Ascending aorta (tissue), 2 donors: ENCODE measurements at regions not wholly inside any gene's neighbourhood (a gene's known extent, or its start where the extent isn't known, plus 50 kb on each side); places are given as distances from the start of the nearest gene placed in this dataset.

Experiments
- DNase-seq, 2 donors: peaks; one replicate each; pipeline ENCODE4 v3.0.0-alpha.2; 2019; ENCODE audit warnings: low spot score in 2 of 2
- H3K27ac ChIP-seq, 2 donors: fragments of 200-600 bp; sonication (generic); one replicate each; pipeline ENCODE4 v1.5.1; 2016 to 2017; ENCODE audit warnings: mild to moderate bottlenecking in 1 of 2
- H3K27me3 ChIP-seq: fragments of 200-600 bp; sonication (generic); one replicate; pipeline ENCODE4 v1.5.1; 2017
- H3K36me3 ChIP-seq, 2 donors: fragments of 200-600 bp; sonication (generic); one replicate each; pipeline ENCODE4 v1.5.1; 2016
- H3K4me1 ChIP-seq, 2 donors: fragments of 200-600 bp; sonication (generic); one replicate each; pipeline ENCODE4 v1.5.1; 2016 to 2017; ENCODE audit warnings: mild to moderate bottlenecking in 1 of 2
- H3K4me3 ChIP-seq, 2 donors: fragments of 200-600 bp; sonication (generic); one replicate each; pipeline ENCODE4 v1.5.1; 2016 to 2017; ENCODE audit warnings: mild to moderate bottlenecking in 1 of 2
- H3K9me3 ChIP-seq, 2 donors: fragments of 200-600 bp; sonication (generic); one replicate each; pipeline ENCODE4 v1.5.1; 2016
- CTCF ChIP-seq, 3 experiments: fragments of 200-600 bp in 2 of 3; fragments of 450-650 bp in 1 of 3; sonication (generic) in 2 of 3; IDR thresholded peaks; one replicate each; pipeline ENCODE4 v1.5.1; 2016 to 2019; ENCODE audit warnings: antibody characterized with exemption in 3 of 3, mild to moderate bottlenecking in 1 of 3, moderate library complexity in 1 of 3
- intact Hi-C: fragments of 100-400 bp; cut with DNase I; formaldehyde crosslinking; loops from one replicate; pipeline ENCODE4 v1.15.1; 2023

DNA sequence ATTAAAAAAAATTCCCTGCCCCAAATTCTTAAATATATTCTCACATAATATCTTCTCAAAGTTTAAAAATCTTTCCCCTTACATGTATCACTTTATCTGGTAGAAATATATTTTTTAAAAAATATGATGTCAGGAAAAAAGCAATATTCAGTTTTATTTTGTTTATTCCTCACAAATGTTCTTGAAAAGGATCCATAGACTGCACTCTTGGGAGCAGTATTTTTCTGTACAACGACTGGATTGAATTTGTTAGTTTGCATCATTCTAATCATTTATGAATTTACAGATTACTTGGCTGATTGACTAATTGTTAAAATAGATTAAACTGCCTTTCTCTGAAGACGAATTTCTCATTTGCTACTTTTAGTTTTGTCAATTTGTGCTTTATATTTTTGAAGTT is 468.1 kb upstream of the NOVA1 start:
- no peak for DNase-seq
- H3K27ac ChIP-seq = no peak overlapping the region
- intact Hi-C loops = no loop called here
- no peaks in the 10 kb centered on the region for H3K27me3 ChIP-seq
- H3K4me1 ChIP-seq = no peaks in the 10 kb centered on the region
- H3K9me3 ChIP-seq = no peaks in the 10 kb centered on the region
- no peak for TF ChIP-seq CTCF (IDR thresholded peaks at IDR 0.05)
- H3K36me3 ChIP-seq = no peaks in the 10 kb centered on the region
- H3K4me3 ChIP-seq = no peak overlapping the region

GRCh38 chr14:27067961-27068360 is 470.1 kb upstream of the NOVA1 start:
- Histone ChIP-seq H3K4me1 (no peaks in the 10 kb centered on the region), H3K36me3 (no peaks in the 10 kb centered on the region), H3K27ac (no peak overlapping the region), H3K4me3 (no peak overlapping the region), H3K27me3 (no peaks in the 10 kb centered on the region), H3K9me3 (no peaks in the 10 kb centered on the region)
- intact Hi-C loops = no loop called here
- no peak for DNase-seq
- no peak for TF ChIP-seq CTCF (IDR thresholded peaks at IDR 0.05)

DNA sequence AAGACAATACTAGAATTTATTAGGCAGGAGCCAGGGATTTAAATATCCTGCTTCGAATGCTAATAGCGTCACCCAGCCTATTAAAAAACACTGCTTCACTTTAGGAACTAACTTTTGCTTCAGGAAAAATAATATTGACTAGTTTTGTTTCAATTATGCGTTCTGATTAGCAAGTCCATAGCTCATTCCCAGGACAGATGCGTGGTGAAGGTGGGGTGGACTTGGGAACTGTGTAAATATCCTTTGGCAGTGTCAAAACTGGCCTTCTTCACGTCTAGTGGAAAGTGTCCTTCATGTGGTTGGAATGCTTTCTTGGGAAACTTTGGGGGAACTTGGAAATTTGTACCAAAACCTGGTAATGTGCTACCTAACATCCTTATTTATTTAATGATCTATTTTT is 474.8 kb upstream of the NOVA1 start:
- intact Hi-C loops = no loop called here
- H3K9me3 ChIP-seq = no peaks in the 10 kb centered on the region
- H3K4me3 ChIP-seq = no peak overlapping the region
- DNase-seq = no peak
- no peaks in the 10 kb centered on the region for H3K4me1 ChIP-seq
- no peak overlapping the region for H3K27ac ChIP-seq
- TF ChIP-seq CTCF (IDR thresholded peaks at IDR 0.05) = no peak
- no peaks in the 10 kb centered on the region for H3K36me3 ChIP-seq
- H3K27me3 ChIP-seq = no peaks in the 10 kb centered on the region

GRCh38 chr14:27075503-27075902 is 477.7 kb upstream of the NOVA1 start:
- no peaks in the 10 kb centered on the region for H3K9me3 ChIP-seq
- H3K36me3 ChIP-seq = no peaks in the 10 kb centered on the region
- H3K4me1 ChIP-seq = no peaks in the 10 kb centered on the region
- TF ChIP-seq CTCF (IDR thresholded peaks at IDR 0.05) = no peak
- intact Hi-C loops = no loop called here
- no peak overlapping the region for H3K27ac ChIP-seq
- no peak overlapping the region for H3K4me3 ChIP-seq
- no peaks in the 10 kb centered on the region for H3K27me3 ChIP-seq
- no peak for DNase-seq

DNA sequence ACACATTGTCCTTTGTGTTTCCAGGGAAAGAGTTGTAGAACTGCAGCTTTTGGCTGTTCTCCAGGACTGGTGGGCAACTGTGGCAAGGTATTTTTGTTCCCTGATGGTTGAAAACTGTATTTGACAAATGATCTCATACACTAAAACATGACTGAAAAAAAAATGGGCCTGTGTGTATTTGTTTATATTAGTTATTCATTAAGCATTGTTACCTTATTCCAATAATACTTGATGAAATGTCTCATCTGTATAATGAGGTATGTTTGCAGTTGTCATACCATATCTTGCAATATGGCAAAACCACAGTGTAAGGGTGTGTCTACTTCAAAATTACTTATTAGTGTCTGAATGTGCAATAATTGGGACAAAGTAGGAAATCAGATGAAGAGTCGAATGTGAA is 479.4 kb upstream of the NOVA1 start:
- H3K27ac ChIP-seq = no peak overlapping the region
- TF ChIP-seq CTCF (IDR thresholded peaks at IDR 0.05) = no peak
- no peaks in the 10 kb centered on the region for H3K4me1 ChIP-seq
- DNase-seq = no peak
- no peaks in the 10 kb centered on the region for H3K27me3 ChIP-seq
- no peaks in the 10 kb centered on the region for H3K9me3 ChIP-seq
- intact Hi-C loops = no loop called here
- H3K36me3 ChIP-seq = no peaks in the 10 kb centered on the region
- H3K4me3 ChIP-seq = no peak overlapping the region

GRCh38 chr14:27077710-27078109 is 479.9 kb upstream of the NOVA1 start:
- no peaks in the 10 kb centered on the region for H3K27me3 ChIP-seq
- no peaks in the 10 kb centered on the region for H3K4me1 ChIP-seq
- H3K4me3 ChIP-seq = no peak overlapping the region
- no peaks in the 10 kb centered on the region for H3K9me3 ChIP-seq
- no peaks in the 10 kb centered on the region for H3K36me3 ChIP-seq
- no peak overlapping the region for H3K27ac ChIP-seq
- TF ChIP-seq CTCF (IDR thresholded peaks at IDR 0.05) = no peak
- intact Hi-C loops = no loop called here
- no peak for DNase-seq
